ENCODE measurements at regions not wholly inside any gene's neighbourhood (a gene's known extent, or its start where the extent isn't known, plus 50 kb on each side); places are given as distances from the start of the nearest gene placed in this dataset.
"Not testable (repeated sequence)": the region's sequence is repeated elsewhere in the genome, so short reads cannot be mapped to it uniquely, and the experiment has no call there.

DNA sequence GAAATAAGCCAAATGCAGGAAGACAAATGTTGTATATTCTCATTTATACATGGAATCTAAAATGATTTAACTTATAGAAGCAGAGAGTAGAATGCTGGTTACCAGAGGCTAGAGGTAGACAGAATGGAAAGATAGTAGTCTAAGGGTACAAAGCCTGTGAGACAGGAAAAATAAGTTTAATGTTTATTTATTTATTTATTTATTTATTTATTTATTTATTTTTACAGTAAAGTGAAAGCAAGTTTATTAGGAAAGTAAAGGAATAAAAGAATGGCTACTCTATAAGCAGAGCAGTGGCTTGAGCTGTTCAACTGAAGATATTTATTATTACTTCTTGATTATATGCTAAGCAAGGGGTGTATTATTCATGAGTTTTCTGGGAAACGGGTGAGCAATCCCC, 203.2 kb downstream of the LAS1L start:
- no peak for DNase-seq
- H3K36me3 ChIP-seq (replicated peaks) = no peaks in the 10 kb centered on the region
- H3K4me3 ChIP-seq (ENCODE audit: low read depth, low read length) = no peak overlapping the region
- in situ Hi-C loops (cut with HindIII; ENCODE audit: low pct_ligation_motif_present, low sequenced_read_pairs) = no loop called here
- no peak overlapping the region for H3K27ac ChIP-seq
- TF ChIP-seq, protein P1, sequence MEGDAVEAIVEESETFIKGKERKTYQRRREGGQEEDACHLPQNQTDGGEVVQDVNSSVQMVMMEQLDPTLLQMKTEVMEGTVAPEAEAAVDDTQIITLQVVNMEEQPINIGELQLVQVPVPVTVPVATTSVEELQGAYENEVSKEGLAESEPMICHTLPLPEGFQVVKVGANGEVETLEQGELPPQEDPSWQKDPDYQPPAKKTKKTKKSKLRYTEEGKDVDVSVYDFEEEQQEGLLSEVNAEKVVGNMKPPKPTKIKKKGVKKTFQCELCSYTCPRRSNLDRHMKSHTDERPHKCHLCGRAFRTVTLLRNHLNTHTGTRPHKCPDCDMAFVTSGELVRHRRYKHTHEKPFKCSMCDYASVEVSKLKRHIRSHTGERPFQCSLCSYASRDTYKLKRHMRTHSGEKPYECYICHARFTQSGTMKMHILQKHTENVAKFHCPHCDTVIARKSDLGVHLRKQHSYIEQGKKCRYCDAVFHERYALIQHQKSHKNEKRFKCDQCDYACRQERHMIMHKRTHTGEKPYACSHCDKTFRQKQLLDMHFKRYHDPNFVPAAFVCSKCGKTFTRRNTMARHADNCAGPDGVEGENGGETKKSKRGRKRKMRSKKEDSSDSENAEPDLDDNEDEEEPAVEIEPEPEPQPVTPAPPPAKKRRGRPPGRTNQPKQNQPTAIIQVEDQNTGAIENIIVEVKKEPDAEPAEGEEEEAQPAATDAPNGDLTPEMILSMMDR (IDR thresholded peaks at IDR 0.05; ENCODE audit: low read depth, low read length, missing control alignments) = no peak
- H3K27me3 ChIP-seq (replicated peaks) = no peaks in the 10 kb centered on the region

DNA sequence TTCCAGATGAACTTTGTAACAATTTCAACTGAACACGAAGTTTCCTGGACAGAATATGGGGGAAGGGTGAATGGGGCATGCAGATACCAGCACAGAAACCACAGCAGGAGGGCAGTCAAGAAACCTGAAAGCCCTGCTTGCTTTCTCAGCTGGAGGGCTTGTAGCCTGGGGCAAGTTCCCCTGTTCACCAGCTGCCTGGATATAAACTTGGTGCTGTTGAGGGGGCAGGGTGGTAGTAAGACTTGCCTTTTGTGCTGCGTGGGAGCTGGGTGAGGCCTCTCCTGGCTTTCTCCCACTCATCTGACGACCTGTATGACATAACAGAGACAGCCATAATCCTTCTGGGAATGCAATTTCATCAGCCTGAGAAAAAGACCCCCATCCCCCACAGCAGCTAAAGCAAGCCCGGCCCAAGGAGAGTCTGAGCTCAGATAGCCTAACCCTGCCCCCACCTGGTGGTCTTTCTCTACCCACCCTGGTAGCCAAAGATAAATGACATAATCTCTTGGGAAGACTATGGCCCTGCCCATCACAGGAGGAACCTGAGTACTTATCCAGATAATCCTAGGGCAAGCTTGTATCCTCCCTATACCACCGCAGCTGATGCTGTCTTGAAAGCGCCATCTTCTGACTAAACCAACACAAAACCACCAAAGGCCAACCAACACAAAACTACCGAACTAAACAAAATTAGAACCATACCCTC, 234.3 kb downstream of the LAS1L start:
- H3K27ac ChIP-seq = no peak overlapping the region
- H3K36me3 ChIP-seq (replicated peaks) = no peaks in the 10 kb centered on the region
- H3K4me3 ChIP-seq (ENCODE audit: low read depth, low read length) = no peak overlapping the region
- TF ChIP-seq, protein P1 (IDR thresholded peaks at IDR 0.05; ENCODE audit: low read depth, low read length, missing control alignments) = no peak
- in situ Hi-C loops (cut with HindIII; ENCODE audit: low pct_ligation_motif_present, low sequenced_read_pairs) = no loop called here
- no peak for DNase-seq
- no peaks in the 10 kb centered on the region for H3K27me3 ChIP-seq (replicated peaks)

DNA sequence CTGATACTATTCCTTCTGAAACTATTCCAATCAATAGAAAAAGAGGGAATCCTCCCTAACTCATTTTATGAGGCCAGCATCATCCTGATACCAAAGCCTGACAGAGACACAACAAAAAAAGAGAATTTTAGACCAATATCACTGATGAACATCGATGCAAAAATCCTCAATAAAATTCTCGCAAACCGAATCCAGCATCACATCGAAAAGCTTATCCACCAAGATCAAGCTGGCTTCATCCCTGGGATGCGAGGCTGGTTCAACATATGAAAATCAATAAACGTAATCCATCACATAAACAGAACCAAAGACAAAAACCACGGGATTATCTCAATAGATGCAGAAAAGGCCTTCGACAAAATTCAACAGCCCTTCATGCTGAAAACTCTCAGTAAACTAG, 251.7 kb downstream of the LAS1L start:
- H3K4me3 ChIP-seq (ENCODE audit: low read depth, low read length); H3K27ac ChIP-seq; in situ Hi-C loops (cut with HindIII; ENCODE audit: low pct_ligation_motif_present, low sequenced_read_pairs); DNase-seq; H3K36me3 ChIP-seq (replicated peaks); H3K27me3 ChIP-seq (replicated peaks): not testable (repeated sequence)

DNA sequence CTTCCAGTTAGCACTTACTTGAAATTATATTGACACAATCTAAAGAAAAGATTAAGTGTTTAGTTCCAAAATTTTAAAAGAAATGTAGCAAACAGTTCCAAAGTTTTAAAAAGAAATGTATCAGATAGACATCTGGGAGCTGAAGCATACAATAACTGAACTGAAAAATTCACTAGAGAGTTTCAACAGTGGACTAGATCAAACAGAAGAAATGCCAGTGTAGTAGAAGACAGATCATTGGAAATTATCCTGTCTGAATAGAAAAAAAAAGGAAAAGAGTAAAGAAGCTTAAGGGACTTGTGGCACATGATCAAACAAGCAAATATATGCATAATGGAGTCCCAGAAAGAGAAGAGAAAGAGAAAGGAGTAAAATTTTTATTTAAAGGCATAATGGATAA, 261.4 kb downstream of the LAS1L start:
- Histone ChIP-seq H3K36me3 (replicated peaks) (no peaks in the 10 kb centered on the region), H3K27me3 (replicated peaks) (no peaks in the 10 kb centered on the region)
- TF ChIP-seq, protein P1 (IDR thresholded peaks at IDR 0.05; ENCODE audit: low read depth, low read length, missing control alignments) = no peak

DNA sequence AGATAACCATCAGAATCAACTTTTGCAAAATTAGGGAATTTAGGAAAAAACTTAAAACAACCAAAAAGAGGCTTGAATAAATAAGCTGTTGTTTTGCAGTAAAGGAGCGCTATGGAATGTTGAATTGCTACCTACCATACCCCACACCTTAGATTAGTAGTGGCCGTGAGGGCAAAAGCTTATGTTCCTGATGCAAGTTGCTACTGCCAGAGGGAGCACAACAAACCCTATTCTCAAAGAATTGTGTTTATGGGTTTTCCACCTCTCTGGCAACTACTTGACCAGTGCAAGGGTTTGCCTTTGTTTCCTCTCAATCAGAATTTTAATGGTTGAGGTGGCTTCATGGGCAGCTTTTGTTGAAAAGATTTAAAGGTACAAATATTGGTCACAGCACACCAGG, 268.1 kb downstream of the LAS1L start:
- DNase-seq = no peak
- H3K27me3 ChIP-seq (replicated peaks) = no peaks in the 10 kb centered on the region
- H3K27ac ChIP-seq = no peak overlapping the region
- no peaks in the 10 kb centered on the region for H3K36me3 ChIP-seq (replicated peaks)
- TF ChIP-seq, protein P1 (IDR thresholded peaks at IDR 0.05; ENCODE audit: low read depth, low read length, missing control alignments) = no peak
- H3K4me3 ChIP-seq (ENCODE audit: low read depth, low read length) = no peak overlapping the region
- in situ Hi-C loops (cut with HindIII; ENCODE audit: low pct_ligation_motif_present, low sequenced_read_pairs) = no loop called here

More for the DNA sequence above, 261.4 kb downstream of the LAS1L start:
- no peak overlapping the region for H3K4me3 ChIP-seq (ENCODE audit: low read depth, low read length)
- no peak overlapping the region for H3K27ac ChIP-seq
- DNase-seq = no peak
- in situ Hi-C loops (cut with HindIII; ENCODE audit: low pct_ligation_motif_present, low sequenced_read_pairs) = no loop called here

DNA sequence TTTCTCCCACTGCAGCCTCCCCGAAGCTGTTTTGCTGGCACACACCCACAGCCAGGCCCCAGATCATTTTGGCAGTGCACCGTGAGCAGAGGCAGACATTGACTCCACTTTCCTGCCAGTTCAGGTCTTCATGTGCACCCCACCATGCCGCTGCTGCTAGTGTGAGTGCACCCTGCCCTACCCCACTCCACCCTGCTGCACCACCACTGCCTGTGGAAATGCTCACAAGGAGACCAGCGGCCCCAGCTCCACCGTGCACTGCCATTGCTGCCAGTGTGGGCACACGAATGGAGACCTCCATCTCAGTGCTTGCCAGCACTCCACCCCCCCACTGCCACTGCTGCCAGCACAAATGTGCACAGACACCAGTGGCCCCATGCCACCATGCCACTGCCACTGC, 277.6 kb upstream of the ZC4H2 start:
- no peak for DNase-seq

More for the DNA sequence above, 277.6 kb upstream of the ZC4H2 start:
- TF ChIP-seq, protein P1 (IDR thresholded peaks at IDR 0.05; ENCODE audit: low read depth, low read length, missing control alignments) = no peak
- H3K4me3 ChIP-seq (ENCODE audit: low read depth, low read length) = no peak overlapping the region
- H3K36me3 ChIP-seq (replicated peaks) = no peaks in the 10 kb centered on the region
- in situ Hi-C loops (cut with HindIII; ENCODE audit: low pct_ligation_motif_present, low sequenced_read_pairs) = no loop called here
- no peaks in the 10 kb centered on the region for H3K27me3 ChIP-seq (replicated peaks)
- no peak overlapping the region for H3K27ac ChIP-seq
